Neuron (in vitro differentiated cells): ENCODE measurements at regions not wholly inside any gene's neighbourhood (a gene's known extent, or its start where the extent isn't known, plus 50 kb on each side); places are given as distances from the start of the nearest gene placed in this dataset.

Experiments
- H2AFZ ChIP-seq: one replicate; pipeline ENCODE4 v1.6.1; 2013; ENCODE audit warnings: low read depth, mild to moderate bottlenecking, inconsistent platforms, low read length, moderate library complexity
- H3K27me3 ChIP-seq: one replicate; pipeline ENCODE4 v1.6.1; 2013; ENCODE audit warnings: low read length; ENCODE audit not compliant: insufficient read depth
- H3K36me3 ChIP-seq: one replicate; pipeline ENCODE4 v1.6.1; 2013; ENCODE audit warnings: low read length; ENCODE audit not compliant: insufficient read depth
- H3K4me1 ChIP-seq: one replicate; pipeline ENCODE4 v1.6.1; 2013; ENCODE audit warnings: low read length; ENCODE audit not compliant: insufficient read depth
- H3K4me3 ChIP-seq: 2 replicates; pipeline ENCODE4 v1.5.1; 2013; ENCODE audit warnings: mild to moderate bottlenecking, low read length, moderate library complexity
- H3K9me3 ChIP-seq: one replicate; pipeline ENCODE4 v1.6.1; 2013; ENCODE audit warnings: low read length

- H3K9me3 ChIP-seq: no peaks in the 10 kb centered on the region
- no peaks in the 10 kb centered on the region for H3K36me3 ChIP-seq
- no peaks in the 10 kb centered on the region for H3K27me3 ChIP-seq
- H2AFZ ChIP-seq: no peak overlapping the region
- H3K4me1 ChIP-seq: no peaks in the 10 kb centered on the region
- H3K4me3 ChIP-seq: no peak overlapping the region
Observed at GRCh38 chr9:4435197-4435596, 55.1 kb upstream of the SLC1A1 start.

GRCh38 chr9:4433379-4433778, 56.9 kb upstream of the SLC1A1 start:
- no peaks in the 10 kb centered on the region for H3K9me3 ChIP-seq
- H3K27me3 ChIP-seq: peaks cover 2% of the 10 kb centered on the region
- H2AFZ ChIP-seq: no peak overlapping the region
- H3K4me1 ChIP-seq: no peaks in the 10 kb centered on the region
- no peaks in the 10 kb centered on the region for H3K36me3 ChIP-seq
- H3K4me3 ChIP-seq: no peak overlapping the region

GRCh38 chr9:4430432-4431261, 59.6 kb upstream of the SLC1A1 start:
- no peaks in the 10 kb centered on the region for H3K9me3 ChIP-seq
- H3K4me3 ChIP-seq: no peak overlapping the region
- H3K4me1 ChIP-seq: no peaks in the 10 kb centered on the region
- H3K27me3 ChIP-seq: peaks cover 2% of the 10 kb centered on the region
- H3K36me3 ChIP-seq: no peaks in the 10 kb centered on the region
- no peak overlapping the region for H2AFZ ChIP-seq

- Histone ChIP-seq H3K9me3 (no peaks in the 10 kb centered on the region), H3K36me3 (no peaks in the 10 kb centered on the region), H3K4me3 (no peak overlapping the region), H2AFZ (no peak overlapping the region), H3K4me1 (no peaks in the 10 kb centered on the region), H3K27me3 (peaks cover 9% of the 10 kb centered on the region)
Observed at GRCh38 chr9:4425319-4426045, 64.8 kb upstream of the SLC1A1 start.

- Histone ChIP-seq H2AFZ (no peak overlapping the region), H3K27me3 (peaks cover 9% of the 10 kb centered on the region)
Observed at GRCh38 chr9:4424891-4425290, 65.4 kb upstream of the SLC1A1 start.

GRCh38 chr9:4424038-4424437, 66.2 kb upstream of the SLC1A1 start:
- H3K36me3 ChIP-seq: no peaks in the 10 kb centered on the region
- H3K4me1 ChIP-seq: no peaks in the 10 kb centered on the region
- H3K4me3 ChIP-seq: no peak overlapping the region
- H3K9me3 ChIP-seq: no peaks in the 10 kb centered on the region
- H3K27me3 ChIP-seq: peaks cover 9% of the 10 kb centered on the region
- H2AFZ ChIP-seq: no peak overlapping the region

More at GRCh38 chr9:4424891-4425290, 65.4 kb upstream of the SLC1A1 start:
- Histone ChIP-seq H3K4me1 (no peaks in the 10 kb centered on the region), H3K9me3 (no peaks in the 10 kb centered on the region), H3K36me3 (no peaks in the 10 kb centered on the region), H3K4me3 (no peak overlapping the region)

- H3K4me3 ChIP-seq: no peak overlapping the region
- H3K27me3 ChIP-seq: peaks cover 7% of the 10 kb centered on the region
- H3K4me1 ChIP-seq: no peaks in the 10 kb centered on the region
- no peaks in the 10 kb centered on the region for H3K36me3 ChIP-seq
- H2AFZ ChIP-seq: no peak overlapping the region
- no peaks in the 10 kb centered on the region for H3K9me3 ChIP-seq
Observed at GRCh38 chr9:4423207-4423610, 67.1 kb upstream of the SLC1A1 start.

GRCh38 chr9:4422495-4422894, 67.8 kb upstream of the SLC1A1 start:
- no peaks in the 10 kb centered on the region for H3K9me3 ChIP-seq
- H3K4me1 ChIP-seq: peaks cover 2% of the 10 kb centered on the region
- H2AFZ ChIP-seq: no peak overlapping the region
- H3K27me3 ChIP-seq: peaks cover 7% of the 10 kb centered on the region
- H3K36me3 ChIP-seq: no peaks in the 10 kb centered on the region
- no peak overlapping the region for H3K4me3 ChIP-seq

- Histone ChIP-seq H3K4me3 (no peak overlapping the region), H2AFZ (no peak overlapping the region), H3K36me3 (no peaks in the 10 kb centered on the region), H3K4me1 (peaks cover 2% of the 10 kb centered on the region), H3K27me3 (peaks cover 7% of the 10 kb centered on the region), H3K9me3 (no peaks in the 10 kb centered on the region)
Observed at GRCh38 chr9:4421847-4422246, 68.4 kb upstream of the SLC1A1 start.

GRCh38 chr9:4420351-4420750, 69.9 kb upstream of the SLC1A1 start:
- Histone ChIP-seq H3K4me3 (no peak overlapping the region), H3K36me3 (no peaks in the 10 kb centered on the region), H2AFZ (no peak overlapping the region), H3K4me1 (peaks cover 2% of the 10 kb centered on the region), H3K9me3 (no peaks in the 10 kb centered on the region), H3K27me3 (peaks cover 7% of the 10 kb centered on the region)

GRCh38 chr9:4417578-4418325, 72.5 kb upstream of the SLC1A1 start:
- Histone ChIP-seq H3K9me3 (no peaks in the 10 kb centered on the region), H3K4me3 (no peak overlapping the region), H2AFZ (no peak overlapping the region), H3K27me3 (no peaks in the 10 kb centered on the region), H3K36me3 (no peaks in the 10 kb centered on the region), H3K4me1 (peaks cover 2% of the 10 kb centered on the region)

- Histone ChIP-seq H3K4me1 (peaks cover 2% of the 10 kb centered on the region), H2AFZ (no peak overlapping the region), H3K4me3 (no peak overlapping the region), H3K9me3 (no peaks in the 10 kb centered on the region), H3K27me3 (no peaks in the 10 kb centered on the region), H3K36me3 (no peaks in the 10 kb centered on the region)
Observed at GRCh38 chr9:4416467-4416866, 73.8 kb upstream of the SLC1A1 start.

GRCh38 chr9:4415281-4415680, 75.0 kb upstream of the SLC1A1 start:
- H3K27me3 ChIP-seq: no peaks in the 10 kb centered on the region
- no peaks in the 10 kb centered on the region for H3K36me3 ChIP-seq
- no peaks in the 10 kb centered on the region for H3K9me3 ChIP-seq
- H2AFZ ChIP-seq: no peak overlapping the region
- H3K4me1 ChIP-seq: peaks cover 2% of the 10 kb centered on the region
- no peak overlapping the region for H3K4me3 ChIP-seq
